Glomerular visceral epithelial cell (primary cell): ENCODE measurements at regions not wholly inside any gene's neighbourhood (a gene's known extent, or its start where the extent isn't known, plus 50 kb on each side); places are given as distances from the start of the nearest gene placed in this dataset.
A peak's percentile ranks its signal among the peaks of the same experiment; 100 is the strongest.
"Not testable (repeated sequence)": the region's sequence is repeated elsewhere in the genome, so short reads cannot be mapped to it uniquely, and the experiment has no call there.

ENCODE experiments used
- DNase-seq: peaks from one replicate; pipeline ENCODE4 v3.0.0-alpha.2; 2016; ENCODE audit errors: extremely low spot score

- no peak for DNase-seq
Observed at GRCh38 chr5:87785554-87786335, 373.0 kb upstream of the CCNH start.

DNA sequence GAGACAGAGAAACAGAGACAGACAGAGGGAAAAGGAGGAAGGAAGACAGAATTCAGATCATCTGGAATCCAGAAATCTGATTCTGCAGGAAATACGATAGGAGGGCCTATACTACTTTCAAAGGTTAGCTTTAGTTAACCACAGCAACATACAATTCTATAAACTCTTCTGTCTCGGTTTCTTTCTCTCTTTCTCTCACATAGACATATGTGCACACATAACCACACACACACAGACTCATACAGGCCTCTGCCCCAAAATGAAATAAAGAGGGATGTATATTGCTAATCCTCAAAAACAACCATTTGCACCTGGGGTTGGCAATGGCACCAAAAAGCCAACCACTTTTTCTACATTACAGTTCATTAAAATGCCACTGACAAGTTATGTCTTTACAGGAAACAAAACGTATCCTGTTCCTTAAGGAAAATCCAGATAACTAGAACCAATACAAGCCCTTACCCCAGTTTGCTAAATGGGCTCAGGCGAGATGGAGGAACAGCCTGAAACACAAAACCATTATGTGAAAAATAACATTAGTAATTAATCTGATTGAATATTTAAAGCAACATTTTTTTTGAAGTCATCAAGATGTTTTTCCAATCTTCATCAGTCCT, 372.3 kb upstream of the CCNH start:
- no peak for DNase-seq

DNA sequence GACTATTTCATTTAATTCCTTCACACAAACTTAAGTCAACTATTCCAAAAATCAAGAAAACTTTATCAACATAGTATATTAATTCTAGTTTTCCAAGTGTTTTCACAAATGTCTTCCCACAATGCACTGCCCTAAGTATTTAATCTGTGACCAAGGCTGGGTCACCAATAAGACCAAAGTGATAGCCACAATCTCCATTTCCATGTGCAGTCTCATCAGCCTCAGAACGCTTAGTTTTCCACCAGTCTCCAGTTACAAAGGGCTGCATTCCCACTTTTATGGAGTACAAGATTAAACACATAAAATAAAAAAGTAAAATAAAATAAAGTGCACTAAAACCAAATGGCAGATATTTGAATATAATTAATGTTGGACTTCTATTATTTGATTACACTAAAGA, 371.6 kb upstream of the CCNH start:
- no peak for DNase-seq

GRCh38 chr5:87782916-87783315, 370.2 kb upstream of the CCNH start:
- DNase-seq, result no peak

DNA sequence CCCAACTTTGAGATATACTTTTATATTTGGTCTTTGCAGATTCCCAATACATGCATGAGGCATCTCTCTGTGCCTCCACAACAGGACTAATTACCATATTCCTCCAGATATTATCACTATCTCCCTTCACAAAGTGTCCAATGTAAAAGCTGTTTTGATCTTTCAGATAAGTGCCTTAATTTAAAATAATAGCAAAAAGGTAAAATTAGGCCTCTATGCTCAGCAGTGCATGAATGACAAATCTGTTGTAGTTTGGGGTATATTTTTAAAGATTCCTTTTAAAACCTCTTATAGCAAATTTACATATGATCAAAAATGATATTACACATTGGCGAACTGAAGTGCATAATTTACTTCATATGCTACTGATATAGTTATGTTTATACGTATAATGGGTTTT, 369.2 kb upstream of the CCNH start:
- DNase-seq, result no peak

DNA sequence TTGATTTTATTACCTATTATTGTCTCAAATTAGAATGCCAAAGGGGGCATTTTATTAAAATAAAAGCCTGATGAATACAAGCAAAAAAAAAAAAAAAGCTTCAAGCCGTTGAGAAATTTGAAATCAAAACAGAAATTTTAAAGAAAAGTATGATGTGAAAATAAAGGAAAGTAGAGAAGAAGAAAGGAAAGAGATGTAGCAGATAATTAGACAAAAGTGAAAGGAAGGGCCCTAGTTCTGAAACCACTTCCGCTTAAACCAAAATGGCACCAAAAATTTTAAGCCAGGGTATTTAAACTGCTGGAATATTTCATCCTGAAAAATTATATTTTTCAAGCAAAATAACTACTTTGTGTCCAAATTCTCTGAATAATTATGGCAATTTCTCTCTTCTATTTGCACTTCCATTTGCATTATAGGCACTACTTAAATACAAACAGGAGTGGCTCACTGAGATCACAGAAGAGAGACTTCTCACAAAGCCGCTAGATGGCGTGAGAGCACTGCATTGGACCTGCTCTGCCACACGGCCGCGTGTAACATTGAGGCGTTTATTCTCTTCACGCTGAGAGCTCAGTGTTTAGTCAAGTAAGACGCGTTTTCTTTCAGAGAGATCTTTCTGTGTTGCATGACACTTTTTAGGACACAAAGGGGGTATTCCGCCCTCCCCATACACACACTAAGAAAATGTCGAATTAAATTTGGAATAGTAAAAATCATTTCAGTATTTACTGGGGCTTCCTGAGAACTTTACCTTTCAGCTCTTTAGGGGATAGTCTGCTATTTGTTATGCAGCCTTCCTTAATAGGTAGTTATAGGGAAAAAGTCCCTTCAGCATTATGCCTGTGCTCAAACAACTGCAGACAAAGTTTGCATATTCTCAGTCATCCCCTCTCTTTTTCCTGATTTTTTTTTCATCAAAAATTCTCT, 368.4 kb upstream of the CCNH start:
- peak; percentile 81 for DNase-seq

- DNase-seq, result no peak
Observed at GRCh38 chr5:87778876-87779275, 366.1 kb upstream of the CCNH start.

- no peak for DNase-seq
Observed at GRCh38 chr5:87777877-87778276, 365.1 kb upstream of the CCNH start.

- no peak for DNase-seq
Observed at GRCh38 chr5:87776785-87777184, 364.1 kb upstream of the CCNH start.

DNA sequence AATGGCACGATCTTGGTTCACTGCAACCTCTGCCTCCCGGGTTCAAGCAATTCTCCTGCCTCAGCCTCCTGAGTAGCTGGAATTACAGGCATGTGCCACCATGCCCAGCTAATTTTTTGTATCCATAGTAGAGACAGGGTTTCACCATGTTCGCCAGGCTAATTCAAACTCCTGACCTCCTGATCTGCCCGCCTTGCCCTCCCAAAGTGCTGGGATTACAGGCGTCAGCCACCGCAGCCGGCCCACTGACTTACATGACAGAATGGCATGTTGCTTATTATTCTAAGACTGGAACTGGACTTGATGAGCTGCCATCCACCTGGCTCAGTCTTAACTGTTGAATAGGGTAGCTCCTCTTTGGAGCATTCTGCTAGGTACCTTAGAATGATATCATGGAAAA, 363.6 kb upstream of the CCNH start:
- DNase-seq, result not testable (repeated sequence)

GRCh38 chr5:87775228-87775627, 362.5 kb upstream of the CCNH start:
- no peak for DNase-seq

DNA sequence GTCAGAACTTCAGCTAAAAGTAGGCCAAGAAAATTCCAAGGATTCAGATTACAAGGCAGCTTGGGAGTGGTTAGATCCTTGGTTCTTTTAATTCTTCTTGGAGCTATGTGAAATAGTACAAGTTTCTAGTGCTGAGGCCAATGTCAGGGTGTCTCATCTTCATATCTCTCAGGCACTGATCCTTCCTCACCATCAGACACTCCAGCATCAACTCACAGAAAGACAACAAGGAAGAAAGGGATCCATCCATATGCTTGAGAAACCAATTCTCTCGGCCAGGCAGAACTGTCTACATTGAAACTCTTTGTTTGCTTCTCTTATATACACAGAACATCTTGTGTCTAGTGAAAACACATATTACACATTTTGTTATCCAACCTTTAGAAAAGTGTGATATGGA, 362.1 kb upstream of the CCNH start:
- DNase-seq, result no peak

DNA sequence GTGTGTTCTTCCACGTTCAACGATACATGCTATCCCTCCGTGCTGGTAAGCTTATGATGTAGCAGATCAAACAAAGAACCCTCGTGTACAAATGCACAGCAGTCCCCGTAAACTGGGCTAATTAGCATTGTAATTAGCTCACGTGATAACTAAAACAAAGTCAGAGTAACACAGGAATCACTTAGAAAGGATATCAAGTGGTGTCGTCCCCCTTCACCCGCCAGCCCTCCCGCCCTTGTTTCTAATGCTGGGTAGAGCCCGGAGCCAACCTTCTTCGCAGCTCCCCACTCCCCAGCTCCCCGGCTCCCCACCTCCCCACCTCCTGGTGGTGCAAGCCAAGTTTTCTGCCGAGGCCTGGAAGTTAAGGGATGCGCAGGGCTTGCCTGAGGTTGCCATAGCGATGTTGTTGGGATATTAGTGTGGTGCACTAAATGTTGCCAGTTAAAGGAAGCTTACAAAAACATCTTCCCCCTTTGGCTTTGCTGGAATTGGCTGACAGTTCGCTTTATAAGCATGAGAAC, 357.9 kb upstream of the CCNH start:
- DNase-seq, result no peak

DNA sequence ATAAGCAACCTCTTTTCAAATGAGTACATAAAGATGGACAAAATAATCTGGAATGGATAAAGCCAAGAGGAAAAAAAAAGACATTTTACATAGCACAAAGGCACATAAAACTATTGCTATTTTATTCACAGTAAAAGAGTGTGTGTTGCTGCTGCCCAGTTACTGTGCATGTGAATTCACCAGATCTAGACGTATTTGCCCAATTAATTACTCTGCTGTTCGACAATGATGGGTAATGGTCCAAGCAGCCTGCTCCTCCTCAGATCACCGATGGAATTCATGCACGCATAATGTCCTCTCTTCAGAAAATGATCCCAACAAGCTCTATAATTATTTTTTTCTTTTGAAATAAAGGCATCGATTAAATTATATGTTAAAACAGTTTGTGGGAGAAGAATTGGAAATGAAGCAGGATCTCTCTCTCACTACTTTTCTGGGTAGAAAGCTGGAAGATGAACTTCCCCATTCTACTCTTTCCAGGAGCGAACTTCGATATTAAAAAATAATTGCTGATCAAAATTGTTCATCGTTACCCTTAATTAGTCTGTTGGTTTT, 357.4 kb upstream of the CCNH start:
- DNase-seq, result no peak

GRCh38 chr5:87769157-87769556, 356.4 kb upstream of the CCNH start:
- DNase-seq, result no peak

DNA sequence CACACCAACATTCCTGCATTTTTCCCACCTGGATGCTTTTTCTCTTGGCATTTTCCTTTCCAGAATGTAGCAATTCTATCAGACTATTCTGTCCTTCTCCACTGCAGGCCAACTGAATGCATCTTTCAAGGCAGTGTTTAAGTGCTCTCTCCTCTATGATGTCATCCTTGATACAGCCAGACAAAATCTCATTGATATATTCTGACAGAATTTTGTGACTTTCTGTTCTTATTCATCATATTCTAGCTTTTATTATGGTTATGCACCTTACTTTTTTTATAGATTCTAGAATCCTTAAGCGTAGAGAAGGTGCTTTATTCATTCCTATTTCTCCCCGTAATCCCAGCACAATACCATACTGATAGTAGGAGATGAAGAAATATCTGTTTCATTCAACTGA, 355.5 kb upstream of the CCNH start:
- no peak for DNase-seq

DNA sequence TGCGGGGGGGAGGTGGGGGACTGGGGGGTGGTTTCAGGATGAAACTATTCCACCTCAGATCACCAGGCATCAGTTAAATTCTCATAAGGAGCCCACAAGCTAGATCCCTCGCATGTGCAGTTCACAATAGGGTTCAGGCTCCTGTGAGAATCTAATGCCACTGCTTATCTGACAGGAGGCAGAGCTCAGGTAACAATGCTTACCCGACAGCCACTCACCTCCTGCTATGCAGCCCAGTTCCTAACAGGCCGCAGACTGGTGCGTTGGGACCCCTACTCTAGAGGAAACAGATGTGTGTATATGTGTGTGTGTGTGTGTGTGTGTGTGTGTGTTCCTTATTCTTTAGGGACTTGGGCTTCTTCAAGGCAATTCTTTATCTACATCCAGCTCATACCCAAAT, 352.3 kb upstream of the CCNH start:
- no peak for DNase-seq

DNA sequence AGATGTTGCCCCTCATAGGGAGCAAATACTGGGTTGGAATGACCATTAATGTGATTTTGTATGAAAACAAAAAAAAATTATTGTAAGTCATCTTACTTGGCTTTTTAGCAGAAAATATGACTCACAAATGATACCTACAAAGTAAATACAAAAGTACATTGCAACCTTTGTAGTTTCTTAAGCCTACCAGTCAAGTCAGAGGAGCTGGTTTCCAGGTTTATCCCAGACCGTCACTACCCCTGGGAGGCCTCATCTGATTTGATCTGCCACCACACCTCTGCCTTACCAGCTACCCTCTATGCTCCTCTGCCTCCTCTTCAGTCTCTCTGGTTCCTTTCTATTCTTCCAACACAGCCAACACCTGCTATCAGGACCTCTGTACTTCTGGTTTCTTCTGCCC, 349.9 kb upstream of the CCNH start:
- no peak for DNase-seq

DNA sequence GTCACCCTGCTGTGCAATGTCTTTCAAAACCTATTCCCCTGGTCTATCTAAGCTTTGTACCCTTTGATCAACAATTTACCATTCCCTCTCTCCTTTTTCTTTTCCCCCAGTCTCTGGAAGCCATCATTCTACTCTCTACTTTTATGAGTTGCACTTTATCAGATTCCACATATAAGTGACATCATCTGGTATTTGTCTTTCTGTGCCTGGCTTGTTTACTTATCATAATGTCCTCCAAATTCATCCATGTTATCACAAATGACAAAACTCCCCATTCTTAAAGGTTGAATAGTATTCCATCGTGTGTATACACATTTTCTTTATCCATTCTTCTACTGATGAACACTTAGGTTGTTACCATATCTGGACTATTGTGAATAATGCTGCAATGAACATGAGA, 344.2 kb upstream of the CCNH start:
- DNase-seq, result no peak

DNA sequence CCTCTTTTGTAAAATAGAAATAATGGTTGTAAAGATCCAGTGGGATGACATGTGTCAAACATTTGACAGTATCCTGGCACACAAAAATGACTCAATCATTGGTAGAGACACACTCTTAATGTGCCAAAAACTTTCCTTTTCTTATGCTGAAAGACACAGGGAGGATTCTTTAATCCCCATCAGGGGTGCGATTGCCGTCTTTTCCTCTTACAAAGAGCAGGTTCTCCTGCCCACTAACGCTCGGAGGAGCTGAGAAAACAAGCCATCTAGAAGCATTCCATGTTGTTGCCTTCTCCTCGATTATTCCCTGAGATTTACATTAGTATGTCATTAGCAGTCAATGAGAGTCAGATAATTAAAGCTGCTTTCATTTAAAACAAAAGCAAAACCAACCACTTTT, 342.6 kb upstream of the CCNH start:
- no peak for DNase-seq

GRCh38 chr5:87754009-87754757, 341.5 kb upstream of the CCNH start:
- DNase-seq, result no peak
